Spleen (tissue), 7 donors: ENCODE measurements at regions not wholly inside any gene's neighbourhood (a gene's known extent, or its start where the extent isn't known, plus 50 kb on each side); places are given as distances from the start of the nearest gene placed in this dataset.

ENCODE experiments used
- POLR2A ChIP-seq, 3 donors: fragments of 450-650 bp; IDR thresholded peaks; one replicate each; pipeline ENCODE4 v1.5.1; 2017; ENCODE audit warnings: antibody characterized with exemption in 3 of 3, mild to moderate bottlenecking in 1 of 3
- TF ChIP-seq, protein P1 (sequence below), 11 experiments: fragments of 200-600 bp in 7 of 11; fragments of 450-650 bp in 4 of 11; sonication (generic) in 4 of 11; IDR thresholded peaks in 8 of 11; conservative IDR thresholded peaks in 3 of 11; 1 replicate in 7 of 11; 2 replicates in 4 of 11; pipeline versions ENCODE4 v1.4.0 to v1.8.0; 2016 to 2021; ENCODE audit warnings: antibody characterized with exemption in 11 of 11, inconsistent platforms in 4 of 11, mild to moderate bottlenecking in 1 of 11
- donor health status: DM: no; HTN: no; CAD: no; lungs with moderate emphysema.
- donor health status: DM: no; HTN: no; CAD: no.
- donor health status: DM: no; HTN: no; CAD: no.

GRCh38 chr6:91826128-91826527 is 1239.3 kb upstream of the MAP3K7 start:
- TF ChIP-seq, protein P1, sequence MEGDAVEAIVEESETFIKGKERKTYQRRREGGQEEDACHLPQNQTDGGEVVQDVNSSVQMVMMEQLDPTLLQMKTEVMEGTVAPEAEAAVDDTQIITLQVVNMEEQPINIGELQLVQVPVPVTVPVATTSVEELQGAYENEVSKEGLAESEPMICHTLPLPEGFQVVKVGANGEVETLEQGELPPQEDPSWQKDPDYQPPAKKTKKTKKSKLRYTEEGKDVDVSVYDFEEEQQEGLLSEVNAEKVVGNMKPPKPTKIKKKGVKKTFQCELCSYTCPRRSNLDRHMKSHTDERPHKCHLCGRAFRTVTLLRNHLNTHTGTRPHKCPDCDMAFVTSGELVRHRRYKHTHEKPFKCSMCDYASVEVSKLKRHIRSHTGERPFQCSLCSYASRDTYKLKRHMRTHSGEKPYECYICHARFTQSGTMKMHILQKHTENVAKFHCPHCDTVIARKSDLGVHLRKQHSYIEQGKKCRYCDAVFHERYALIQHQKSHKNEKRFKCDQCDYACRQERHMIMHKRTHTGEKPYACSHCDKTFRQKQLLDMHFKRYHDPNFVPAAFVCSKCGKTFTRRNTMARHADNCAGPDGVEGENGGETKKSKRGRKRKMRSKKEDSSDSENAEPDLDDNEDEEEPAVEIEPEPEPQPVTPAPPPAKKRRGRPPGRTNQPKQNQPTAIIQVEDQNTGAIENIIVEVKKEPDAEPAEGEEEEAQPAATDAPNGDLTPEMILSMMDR (IDR thresholded peaks at IDR 0.05 in 8 of 11, conservative IDR thresholded peaks at IDR 0.05 in 3 of 11), result no peak
- TF ChIP-seq POLR2A (IDR thresholded peaks at IDR 0.05), result no peak
